ENCODE measurements at regions not wholly inside any gene's neighbourhood (a gene's known extent, or its start where the extent isn't known, plus 50 kb on each side); places are given as distances from the start of the nearest gene placed in this dataset.
A peak's percentile ranks its signal among the peaks of the same experiment; 100 is the strongest.

- no peaks in the 10 kb centered on the region for H3K4me1 Mint-ChIP-seq
- CTCF ChIA-PET = no interaction called here
Observed at GRCh38 chrX:790041-790506, 159.5 kb downstream of the SHOX start.

GRCh38 chrX:789096-789495 is 158.5 kb downstream of the SHOX start:
- no peaks in the 10 kb centered on the region for H3K4me1 Mint-ChIP-seq
- H3K4me3 ChIP-seq (ENCODE audit: low read length) = no peak overlapping the region
- no peak for DNase-seq
- H3K9me3 ChIP-seq (ENCODE audit: low read length) = no peaks in the 10 kb centered on the region
- peaks cover 9 to 25% of the 10 kb centered on the region in 2 donors for H3K27me3 Mint-ChIP-seq
- no peaks in the 10 kb centered on the region for H3K27me3 ChIP-seq (ENCODE audit: insufficient read depth, low read length, poor library complexity, severe bottlenecking)
- no peaks in the 10 kb centered on the region for H3K36me3 ChIP-seq (ENCODE audit: insufficient read depth, low read length)
- no peak overlapping the region for H3K4me3 Mint-ChIP-seq
- H3K9me3 Mint-ChIP-seq = peaks cover 0 to 19% (median 8%) of the 10 kb centered on the region in 5 donors
- POLR2A ChIA-PET = no interaction called here
- CTCF ChIA-PET = no interaction called here
- H3K27ac ChIP-seq (ENCODE audit: low read depth, low read length) = no peak overlapping the region
- H3K4me1 ChIP-seq (ENCODE audit: insufficient read depth, low read length) = no peaks in the 10 kb centered on the region
- no peak overlapping the region for H3K27ac Mint-ChIP-seq
- H3K36me3 Mint-ChIP-seq = no peaks in the 10 kb centered on the region

More at GRCh38 chrX:790041-790506, 159.5 kb downstream of the SHOX start:
- H3K9me3 Mint-ChIP-seq = peaks cover 0 to 18% (median 3%) of the 10 kb centered on the region in 5 donors
- no peaks in the 10 kb centered on the region for H3K27me3 ChIP-seq (ENCODE audit: insufficient read depth, low read length, poor library complexity, severe bottlenecking)
- H3K27ac ChIP-seq (ENCODE audit: low read depth, low read length) = no peak overlapping the region
- H3K4me3 ChIP-seq (ENCODE audit: low read length) = no peak overlapping the region
- POLR2A ChIA-PET = no interaction called here
- peak overlapping the region in 1 of 8 donors; percentile 65 for H3K27ac Mint-ChIP-seq
- H3K27me3 Mint-ChIP-seq = peaks cover 9 to 25% of the 10 kb centered on the region in 2 donors
- no peaks in the 10 kb centered on the region for H3K9me3 ChIP-seq (ENCODE audit: low read length)
- no peaks in the 10 kb centered on the region for H3K36me3 Mint-ChIP-seq
- H3K36me3 ChIP-seq (ENCODE audit: insufficient read depth, low read length) = no peaks in the 10 kb centered on the region
- H3K4me3 Mint-ChIP-seq = no peak overlapping the region
- H3K4me1 ChIP-seq (ENCODE audit: insufficient read depth, low read length) = no peaks in the 10 kb centered on the region
- no peak for DNase-seq

DNA sequence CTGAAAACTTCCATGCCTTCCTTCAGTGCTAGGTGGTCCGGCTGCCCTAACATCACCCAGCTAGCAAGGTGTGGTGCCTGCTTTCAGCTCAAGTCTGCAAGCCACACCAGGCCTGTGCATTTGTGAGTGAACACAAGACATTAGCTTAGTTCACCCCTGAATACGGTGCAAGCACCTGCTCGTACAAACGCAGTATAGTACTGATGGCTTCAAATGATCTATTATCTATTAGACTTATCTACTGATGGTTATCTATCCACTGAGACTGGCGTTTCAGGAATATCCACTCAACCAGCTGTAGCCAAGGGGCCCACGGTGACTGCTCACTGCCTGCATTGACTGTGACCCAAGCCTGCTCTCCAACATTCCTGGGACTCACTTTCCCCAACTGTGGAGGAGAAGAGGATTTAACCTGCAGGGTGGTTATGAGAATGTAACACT is 155.9 kb downstream of the SHOX start:
- Mint-ChIP-seq H3K4me3 (no peak overlapping the region), H3K36me3 (no peaks in the 10 kb centered on the region), H3K9me3 (peaks cover 3 to 17% (median 8%) of the 10 kb centered on the region in 5 donors), H3K27ac (no peak overlapping the region), H3K27me3 (peaks cover 5 to 17% of the 10 kb centered on the region in 2 donors), H3K4me1 (no peaks in the 10 kb centered on the region)
- no peak for DNase-seq
- Histone ChIP-seq H3K27ac (ENCODE audit: low read depth, low read length) (no peak overlapping the region), H3K4me1 (ENCODE audit: insufficient read depth, low read length) (no peaks in the 10 kb centered on the region), H3K4me3 (ENCODE audit: low read length) (no peak overlapping the region), H3K36me3 (ENCODE audit: insufficient read depth, low read length) (no peaks in the 10 kb centered on the region), H3K27me3 (ENCODE audit: insufficient read depth, low read length, poor library complexity, severe bottlenecking) (no peaks in the 10 kb centered on the region), H3K9me3 (ENCODE audit: low read length) (no peaks in the 10 kb centered on the region)
- ChIA-PET POLR2A (no interaction called here), CTCF (no interaction called here)

DNA sequence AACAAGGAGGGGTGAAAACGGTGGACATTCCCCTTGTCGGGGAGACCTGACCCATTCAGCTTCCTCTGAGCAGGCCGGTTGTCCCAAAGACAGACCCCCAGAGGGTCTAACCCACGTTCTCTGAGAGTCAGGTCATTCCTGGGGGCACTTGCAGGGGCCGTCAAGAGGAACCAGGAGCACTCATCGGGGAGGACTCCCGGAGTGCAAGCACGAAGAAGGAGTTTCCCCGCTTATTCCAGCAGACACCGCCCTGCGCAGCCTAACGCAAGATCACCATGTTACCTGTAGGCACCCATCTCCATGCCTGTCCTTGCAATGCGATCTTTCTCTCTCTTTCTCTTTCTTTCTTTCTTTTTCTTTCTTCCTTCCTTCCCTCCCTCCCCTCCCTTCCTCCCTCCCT is 154.2 kb downstream of the SHOX start:
- DNase-seq = no peak
- no peak overlapping the region for H3K27ac Mint-ChIP-seq

GRCh38 chrX:781224-782204 is 150.9 kb downstream of the SHOX start:
- no peak overlapping the region for H3K27ac ChIP-seq (ENCODE audit: low read depth, low read length)
- no peaks in the 10 kb centered on the region for H3K36me3 ChIP-seq (ENCODE audit: insufficient read depth, low read length)
- no peaks in the 10 kb centered on the region for H3K36me3 Mint-ChIP-seq
- no peak for DNase-seq
- H3K27ac Mint-ChIP-seq = no peak overlapping the region
- H3K4me1 ChIP-seq (ENCODE audit: insufficient read depth, low read length) = no peaks in the 10 kb centered on the region
- ChIA-PET POLR2A (no interaction called here), CTCF (no interaction called here)
- no peaks in the 10 kb centered on the region for H3K27me3 ChIP-seq (ENCODE audit: insufficient read depth, low read length, poor library complexity, severe bottlenecking)
- H3K4me3 Mint-ChIP-seq = no peak overlapping the region
- H3K4me1 Mint-ChIP-seq = no peaks in the 10 kb centered on the region
- no peak overlapping the region for H3K4me3 ChIP-seq (ENCODE audit: low read length)
- H3K27me3 Mint-ChIP-seq = peaks cover 0 to 3% of the 10 kb centered on the region in 2 donors
- H3K9me3 ChIP-seq (ENCODE audit: low read length) = no peaks in the 10 kb centered on the region
- H3K9me3 Mint-ChIP-seq = peaks cover 3 to 11% (median 10%) of the 10 kb centered on the region in 5 donors

More for the DNA sequence above, 154.2 kb downstream of the SHOX start:
- Mint-ChIP-seq H3K27me3 (peaks cover 3 to 11% of the 10 kb centered on the region in 2 donors), H3K36me3 (no peaks in the 10 kb centered on the region), H3K9me3 (peaks cover 3 to 13% (median 8%) of the 10 kb centered on the region in 5 donors), H3K4me3 (no peak overlapping the region), H3K4me1 (no peaks in the 10 kb centered on the region)
- Histone ChIP-seq H3K4me3 (ENCODE audit: low read length) (no peak overlapping the region), H3K27ac (ENCODE audit: low read depth, low read length) (no peak overlapping the region), H3K4me1 (ENCODE audit: insufficient read depth, low read length) (no peaks in the 10 kb centered on the region), H3K27me3 (ENCODE audit: insufficient read depth, low read length, poor library complexity, severe bottlenecking) (no peaks in the 10 kb centered on the region), H3K9me3 (ENCODE audit: low read length) (no peaks in the 10 kb centered on the region), H3K36me3 (ENCODE audit: insufficient read depth, low read length) (no peaks in the 10 kb centered on the region)
- ChIA-PET POLR2A (no interaction called here), CTCF (no interaction called here)

- ChIA-PET CTCF (no interaction called here), POLR2A (no interaction called here)
- Histone ChIP-seq H3K27ac (ENCODE audit: low read depth, low read length) (no peak overlapping the region), H3K4me3 (ENCODE audit: low read length) (no peak overlapping the region), H3K4me1 (ENCODE audit: insufficient read depth, low read length) (no peaks in the 10 kb centered on the region), H3K27me3 (ENCODE audit: insufficient read depth, low read length, poor library complexity, severe bottlenecking) (no peaks in the 10 kb centered on the region), H3K9me3 (ENCODE audit: low read length) (no peaks in the 10 kb centered on the region), H3K36me3 (ENCODE audit: insufficient read depth, low read length) (no peaks in the 10 kb centered on the region)
- Mint-ChIP-seq H3K36me3 (peaks cover 0 to 3% (median 0%) of the 10 kb centered on the region in 3 donors), H3K27ac (no peak overlapping the region), H3K27me3 (peaks cover 0 to 10% of the 10 kb centered on the region in 2 donors), H3K4me3 (no peak overlapping the region), H3K9me3 (peaks cover 5 to 16% (median 7%) of the 10 kb centered on the region in 5 donors), H3K4me1 (no peaks in the 10 kb centered on the region)
- no peak for DNase-seq
Observed at GRCh38 chrX:776529-777230, 146.1 kb downstream of the SHOX start.

DNA sequence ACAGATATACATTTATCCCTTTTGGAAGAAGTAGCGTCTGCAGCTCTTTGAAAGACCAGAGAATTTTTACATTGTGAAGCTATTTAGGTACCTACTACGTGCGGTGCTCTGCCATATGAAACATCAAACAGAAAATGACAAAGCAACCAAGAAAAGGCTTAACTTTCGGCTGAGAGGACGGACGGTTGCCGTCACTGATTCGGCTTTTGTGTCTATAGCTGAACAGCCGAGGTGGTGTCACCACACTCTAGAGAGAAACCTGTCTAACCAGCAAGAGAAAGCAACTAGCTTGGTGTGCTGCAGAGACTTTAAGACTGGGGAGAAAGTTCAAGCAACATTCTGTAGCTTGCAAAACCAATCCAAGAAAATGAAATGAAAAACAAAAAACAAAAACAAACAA is 145.5 kb downstream of the SHOX start:
- Histone ChIP-seq H3K36me3 (ENCODE audit: insufficient read depth, low read length) (no peaks in the 10 kb centered on the region), H3K4me3 (ENCODE audit: low read length) (no peak overlapping the region), H3K9me3 (ENCODE audit: low read length) (no peaks in the 10 kb centered on the region), H3K27me3 (ENCODE audit: insufficient read depth, low read length, poor library complexity, severe bottlenecking) (no peaks in the 10 kb centered on the region), H3K27ac (ENCODE audit: low read depth, low read length) (no peak overlapping the region), H3K4me1 (ENCODE audit: insufficient read depth, low read length) (no peaks in the 10 kb centered on the region)
- Mint-ChIP-seq H3K27me3 (peaks cover 0 to 10% of the 10 kb centered on the region in 2 donors), H3K4me3 (no peak overlapping the region), H3K27ac (no peak overlapping the region), H3K36me3 (peaks cover 0 to 3% (median 0%) of the 10 kb centered on the region in 3 donors), H3K4me1 (no peaks in the 10 kb centered on the region), H3K9me3 (peaks cover 2 to 16% (median 6%) of the 10 kb centered on the region in 5 donors)
- no peak for DNase-seq
- ChIA-PET CTCF (no interaction called here), POLR2A (no interaction called here)

DNA sequence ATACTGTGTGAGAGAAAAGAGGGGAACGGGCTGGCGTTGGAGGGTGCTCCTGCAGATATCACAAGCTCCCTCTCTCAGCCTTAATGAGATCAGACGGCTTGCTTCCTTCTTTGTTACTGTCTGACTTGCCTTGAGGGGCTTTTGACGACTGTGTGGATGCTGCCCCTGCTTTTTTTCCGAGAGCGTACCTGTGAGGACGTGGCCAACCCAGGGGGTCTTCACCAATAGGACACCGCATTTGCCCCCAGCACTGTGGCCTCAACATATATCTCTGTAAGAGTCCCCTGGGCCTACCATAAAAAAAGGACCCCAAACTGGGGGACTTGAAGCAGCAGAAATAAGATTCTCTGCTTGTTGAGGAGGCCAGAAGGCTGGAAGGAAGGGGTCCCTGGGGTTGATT is 143.9 kb downstream of the SHOX start:
- Mint-ChIP-seq H3K36me3 (peaks cover 0 to 3% (median 0%) of the 10 kb centered on the region in 3 donors), H3K9me3 (peaks cover 2 to 16% (median 5%) of the 10 kb centered on the region in 5 donors), H3K4me1 (no peaks in the 10 kb centered on the region), H3K4me3 (no peak overlapping the region), H3K27ac (no peak overlapping the region), H3K27me3 (peaks cover 0 to 10% of the 10 kb centered on the region in 2 donors)
- Histone ChIP-seq H3K27ac (ENCODE audit: low read depth, low read length) (no peak overlapping the region), H3K9me3 (ENCODE audit: low read length) (no peaks in the 10 kb centered on the region), H3K27me3 (ENCODE audit: insufficient read depth, low read length, poor library complexity, severe bottlenecking) (no peaks in the 10 kb centered on the region), H3K4me1 (ENCODE audit: insufficient read depth, low read length) (no peaks in the 10 kb centered on the region), H3K36me3 (ENCODE audit: insufficient read depth, low read length) (no peaks in the 10 kb centered on the region), H3K4me3 (ENCODE audit: low read length) (no peak overlapping the region)
- POLR2A ChIA-PET = no interaction called here
- DNase-seq = no peak
- CTCF ChIA-PET = no interaction called here
